SK-N-SH (cell line): ENCODE measurements at regions not wholly inside any gene's neighbourhood (a gene's known extent, or its start where the extent isn't known, plus 50 kb on each side); places are given as distances from the start of the nearest gene placed in this dataset.

Experiments used
- CTCF ChIA-PET: fragments of 300-600, 350-600 bp; formaldehyde crosslinking; extraction: SDS; loops from one replicate; lab custom pipeline; 2021; lab: Yijun Ruan, JAX
- POLR2A ChIA-PET: fragments of 350-600 bp; sonication (Branson Sonifier 250); formaldehyde crosslinking; extraction: SDS; loops from one replicate; lab custom pipeline; 2020; ENCODE audit warnings: antibody characterized with exemption, inconsistent platforms; lab: Yijun Ruan, JAX
- DNase-seq: peaks from one replicate; pipeline ENCODE4 v3.0.0; 2012
- H2AFZ ChIP-seq: fragments of 200-600 bp; sonication (generic); 2 replicates; pipeline ENCODE4 v1.8.1; 2016; ENCODE audit warnings: antibody characterized with exemption, mild to moderate bottlenecking, low read depth
- H3F3A ChIP-seq: fragments of 200-600 bp; sonication (generic); replicated peaks from 2 replicates; pipeline ENCODE3; 2016; ENCODE audit warnings: antibody characterized with exemption, mild to moderate bottlenecking; ENCODE audit not compliant: insufficient read depth
- H3K27ac ChIP-seq, 2 experiments: fragments of 200-500 bp in 1 of 2; fragments of 200-600 bp in 1 of 2; sonication (Bioruptor generic) in 1 of 2; sonication (generic), shearing (Covaris generic) in 1 of 2; 2 replicates each; pipeline versions ENCODE4 v1.5.1 to v1.6.1; 2014 to 2016; ENCODE audit warnings: low read depth in 2 of 2, inconsistent platforms in 1 of 2, low read length in 1 of 2, mild to moderate bottlenecking in 1 of 2, mixed read lengths in 1 of 2
- H3K27me3 ChIP-seq: fragments of 200-600 bp; sonication (generic), shearing (Covaris generic); 2 replicates; pipeline ENCODE4 v1.6.1; 2016; ENCODE audit warnings: mixed run types; ENCODE audit not compliant: insufficient read depth
- H3K36me3 ChIP-seq, 2 experiments: fragments of 200-500 bp in 1 of 2; fragments of 200-600 bp in 1 of 2; sonication (Bioruptor generic) in 1 of 2; sonication (generic) in 1 of 2; replicated peaks in 1 of 2; 2 replicates each; pipeline versions ENCODE3 to v1.5.1; 2014 to 2016; ENCODE audit warnings: low read length in 1 of 2, mild to moderate bottlenecking in 1 of 2; ENCODE audit not compliant: insufficient read depth in 2 of 2, control insufficient read depth in 1 of 2
- H3K4me1 ChIP-seq, 2 experiments: fragments of 200-500 bp in 1 of 2; fragments of 200-600 bp in 1 of 2; sonication (Bioruptor generic) in 1 of 2; sonication (generic), shearing (Covaris generic) in 1 of 2; 2 replicates each; pipeline versions ENCODE4 v1.5.1 to v1.6.1; 2014 to 2016; ENCODE audit warnings: low read depth in 1 of 2, low read length in 1 of 2, mixed run types in 1 of 2; ENCODE audit not compliant: insufficient read depth in 2 of 2, control insufficient read depth in 1 of 2
- H3K4me2 ChIP-seq: fragments of 200-600 bp; sonication (generic), shearing (Covaris generic); 2 replicates; pipeline ENCODE4 v1.6.1; 2017; ENCODE audit warnings: mixed run types
- H3K4me3 ChIP-seq, 2 experiments: fragments of 200-500 bp in 1 of 2; fragments of 200-600 bp in 1 of 2; sonication (Bioruptor generic) in 1 of 2; sonication (generic), shearing (Covaris generic) in 1 of 2; 2 replicates each; pipeline versions ENCODE4 v1.5.1 to v1.8.1; 2014 to 2016; ENCODE audit warnings: low read depth in 2 of 2, inconsistent platforms in 1 of 2, low read length in 1 of 2, mild to moderate bottlenecking in 1 of 2, mixed read lengths in 1 of 2, moderate library complexity in 1 of 2
- H3K79me2 ChIP-seq: fragments of 200-600 bp; sonication (generic); 2 replicates; pipeline ENCODE4 v1.8.1; 2017; ENCODE audit warnings: mild to moderate bottlenecking; ENCODE audit not compliant: insufficient read depth
- H3K9ac ChIP-seq: fragments of 200-600 bp; sonication (generic); 2 replicates; pipeline ENCODE4 v1.6.1; 2017; ENCODE audit warnings: mixed run types
- H3K9me2 ChIP-seq: fragments of 200-600 bp; sonication (generic); 2 replicates; pipeline ENCODE4 v1.6.1; 2017; ENCODE audit warnings: mixed run types
- H3K9me3 ChIP-seq: fragments of 200-600 bp; sonication (generic); 2 replicates; pipeline ENCODE4 v1.6.1; 2017; ENCODE audit warnings: mixed run types, mild to moderate bottlenecking, moderate library complexity
- H4K20me1 ChIP-seq: fragments of 200-600 bp; sonication (generic); 2 replicates; pipeline ENCODE4 v1.6.1; 2017; ENCODE audit warnings: mild to moderate bottlenecking, mixed run types; ENCODE audit not compliant: insufficient read depth
- CHD2 ChIP-seq: fragments of 150-350 bp; IDR thresholded peaks from 2 replicates; pipeline ENCODE4 v1.6.1; 2018; ENCODE audit warnings: low read length; ENCODE audit not compliant: partially characterized antibody
- EP300 ChIP-seq, 2 experiments: IDR thresholded peaks; 2 replicates each; pipeline versions ENCODE4 v1.4.0 to v1.6.1; 2012; ENCODE audit warnings: borderline replicate concordance in 1 of 2, low read depth in 1 of 2, low read length in 1 of 2
- FOXJ3 ChIP-seq: sonication (generic); formaldehyde crosslinking; IDR thresholded peaks from 2 replicates; pipeline ENCODE4 v1.5.1; 2020; ENCODE audit warnings: mild to moderate bottlenecking, missing genetic modification reagents
- GABPA ChIP-seq: IDR thresholded peaks from 2 replicates; pipeline ENCODE4 v1.4.0; 2012; ENCODE audit warnings: low read depth, mild to moderate bottlenecking
- GATA2 ChIP-seq: sonication (generic); formaldehyde crosslinking; IDR thresholded peaks from 2 replicates; pipeline ENCODE4 v1.5.0; 2020; ENCODE audit warnings: mild to moderate bottlenecking, missing genetic modification reagents
- MXI1 ChIP-seq: IDR thresholded peaks from 2 replicates; pipeline ENCODE4 v1.6.1; 2012; ENCODE audit warnings: mild to moderate bottlenecking, low read depth, low read length, improper control_type of control experiment
- NFIC ChIP-seq: IDR thresholded peaks from 2 replicates; pipeline ENCODE4 v1.4.0; 2012; ENCODE audit warnings: borderline replicate concordance
- NRF1 ChIP-seq: IDR thresholded peaks from 2 replicates; pipeline ENCODE4 v1.6.1; 2012; ENCODE audit warnings: low read depth, mild to moderate bottlenecking, low read length
- PBX3 ChIP-seq: IDR thresholded peaks from 2 replicates; pipeline ENCODE4; 2012
- POLR2AphosphoS5 ChIP-seq: IDR thresholded peaks from 2 replicates; pipeline ENCODE4 v1.6.1; 2012; ENCODE audit warnings: low read depth, low read length
- RAD21 ChIP-seq: IDR thresholded peaks from 2 replicates; pipeline ENCODE4 v1.6.1; 2012; ENCODE audit warnings: mild to moderate bottlenecking, low read length
- RCOR1 ChIP-seq: fragments of 150-350 bp; IDR thresholded peaks from 2 replicates; pipeline ENCODE4 v1.6.1; 2017; ENCODE audit warnings: antibody characterized with exemption, low read length
- SMC3 ChIP-seq: IDR thresholded peaks from 2 replicates; pipeline ENCODE4 v1.6.1; 2012; ENCODE audit warnings: low read depth, low read length, improper control_type of control experiment
- TEAD4 ChIP-seq: IDR thresholded peaks from 2 replicates; pipeline ENCODE4 v1.4.0; 2012; ENCODE audit warnings: mild to moderate bottlenecking, borderline replicate concordance; ENCODE audit not compliant: insufficient read depth
- whole genome bisulfite sequencing: methylation state at CpG from one replicate; pipeline ENCODE4 v1.1.6; 2017; ENCODE audit warnings: low lambda C conversion rate; 5-methylcytosine and 5-hydroxymethylcytosine counted together
- TF ChIP-seq, protein P1 (sequence below): IDR thresholded peaks from 2 replicates; pipeline ENCODE4 v1.4.0; 2012; ENCODE audit warnings: low read depth, borderline replicate concordance
- TF ChIP-seq, protein P2 (sequence below): fragments of 150-350 bp; IDR thresholded peaks from 2 replicates; pipeline ENCODE4 v1.6.1; 2016; ENCODE audit warnings: mild to moderate bottlenecking, low read depth, low read length

- WGBS, result 78% methylated on average over 3 of the region's 3 CpGs
- H3K4me2 ChIP-seq, result no peak overlapping the region
- peaks cover 0 to under 1% of the 10 kb centered on the region in 2 experiments; a peak in 1 of 4 replicates for H3K4me1 ChIP-seq
- POLR2A ChIA-PET, result no interaction called here
- no peaks in the 10 kb centered on the region for H3K9me3 ChIP-seq
- DNase-seq, result no peak
- H3K9ac ChIP-seq, result no peak overlapping the region
- H3K27me3 ChIP-seq, result no peaks in the 10 kb centered on the region
- TF ChIP-seq GATA2 (CRISPR knock-in tag) (no peak), FOXJ3 (no peak), NFIC (no peak), SMC3 (no peak), RAD21 (no peak), PBX3 (no peak), CHD2 (no peak), GABPA (no peak), EP300 (IDR thresholded peaks at IDR 0.05; ENCODE audit: borderline replicate concordance in 1 of 2, low read depth in 1 of 2, low read length in 1 of 2) (no peak)
- TF ChIP-seq, protein P1, sequence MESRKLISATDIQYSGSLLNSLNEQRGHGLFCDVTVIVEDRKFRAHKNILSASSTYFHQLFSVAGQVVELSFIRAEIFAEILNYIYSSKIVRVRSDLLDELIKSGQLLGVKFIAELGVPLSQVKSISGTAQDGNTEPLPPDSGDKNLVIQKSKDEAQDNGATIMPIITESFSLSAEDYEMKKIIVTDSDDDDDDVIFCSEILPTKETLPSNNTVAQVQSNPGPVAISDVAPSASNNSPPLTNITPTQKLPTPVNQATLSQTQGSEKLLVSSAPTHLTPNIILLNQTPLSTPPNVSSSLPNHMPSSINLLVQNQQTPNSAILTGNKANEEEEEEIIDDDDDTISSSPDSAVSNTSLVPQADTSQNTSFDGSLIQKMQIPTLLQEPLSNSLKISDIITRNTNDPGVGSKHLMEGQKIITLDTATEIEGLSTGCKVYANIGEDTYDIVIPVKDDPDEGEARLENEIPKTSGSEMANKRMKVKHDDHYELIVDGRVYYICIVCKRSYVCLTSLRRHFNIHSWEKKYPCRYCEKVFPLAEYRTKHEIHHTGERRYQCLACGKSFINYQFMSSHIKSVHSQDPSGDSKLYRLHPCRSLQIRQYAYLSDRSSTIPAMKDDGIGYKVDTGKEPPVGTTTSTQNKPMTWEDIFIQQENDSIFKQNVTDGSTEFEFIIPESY, result no peak
- TF ChIP-seq, protein P2, sequence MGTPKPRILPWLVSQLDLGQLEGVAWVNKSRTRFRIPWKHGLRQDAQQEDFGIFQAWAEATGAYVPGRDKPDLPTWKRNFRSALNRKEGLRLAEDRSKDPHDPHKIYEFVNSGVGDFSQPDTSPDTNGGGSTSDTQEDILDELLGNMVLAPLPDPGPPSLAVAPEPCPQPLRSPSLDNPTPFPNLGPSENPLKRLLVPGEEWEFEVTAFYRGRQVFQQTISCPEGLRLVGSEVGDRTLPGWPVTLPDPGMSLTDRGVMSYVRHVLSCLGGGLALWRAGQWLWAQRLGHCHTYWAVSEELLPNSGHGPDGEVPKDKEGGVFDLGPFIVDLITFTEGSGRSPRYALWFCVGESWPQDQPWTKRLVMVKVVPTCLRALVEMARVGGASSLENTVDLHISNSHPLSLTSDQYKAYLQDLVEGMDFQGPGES, result no peak
- TF ChIP-seq, all 33 proteins: peak for 0
- Histone ChIP-seq H3F3A (no peaks in the 10 kb centered on the region), H3K27ac (no peak overlapping the region), H3K79me2 (no peaks in the 10 kb centered on the region), H3K9me2 (no peaks in the 10 kb centered on the region), H3K4me3 (no peak overlapping the region), H3K36me3 (no peaks in the 10 kb centered on the region), H2AFZ (no peak overlapping the region), H4K20me1 (no peaks in the 10 kb centered on the region)
- CTCF ChIA-PET, result no interaction called here
Observed at GRCh38 chr12:107484230-107484629, 201.4 kb upstream of the PWP1 start.

DNA sequence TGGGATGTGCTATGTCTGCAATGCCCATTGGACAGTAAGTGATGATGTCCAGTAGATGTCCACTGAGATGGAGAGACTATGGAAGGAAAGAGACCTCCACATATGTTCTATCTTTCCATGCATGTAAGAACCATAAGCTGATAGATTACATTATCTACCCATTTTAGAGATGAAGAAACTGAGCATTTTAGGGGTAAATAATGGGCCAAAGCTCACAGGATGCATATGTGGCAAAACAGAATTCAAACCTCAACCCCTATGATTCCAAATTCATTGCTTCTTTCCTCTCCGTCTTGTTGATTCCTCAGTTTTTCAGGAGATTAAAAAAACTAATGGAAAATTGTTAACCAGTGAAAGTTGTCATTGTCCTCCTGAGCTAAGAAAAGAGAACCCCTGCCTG lies 200.7 kb upstream of the PWP1 start:
- WGBS, result 54% methylated on average over 1 of the region's 1 CpG
- H3K9me3 ChIP-seq, result no peaks in the 10 kb centered on the region
- DNase-seq, result no peak
- POLR2A ChIA-PET, result no interaction called here
- no peaks in the 10 kb centered on the region for H4K20me1 ChIP-seq
- no peaks in the 10 kb centered on the region for H3K79me2 ChIP-seq
- H2AFZ ChIP-seq, result no peak overlapping the region
- H3K4me3 ChIP-seq, result no peak overlapping the region
- no peak overlapping the region for H3K27ac ChIP-seq
- H3K9ac ChIP-seq, result no peak overlapping the region
- no peaks in the 10 kb centered on the region for H3K27me3 ChIP-seq
- H3K9me2 ChIP-seq, result no peaks in the 10 kb centered on the region
- no peaks in the 10 kb centered on the region for H3F3A ChIP-seq
- no peaks in the 10 kb centered on the region for H3K36me3 ChIP-seq
- H3K4me1 ChIP-seq, result no peaks in the 10 kb centered on the region; a peak in 1 of 4 replicates
- H3K4me2 ChIP-seq, result no peak overlapping the region
- TF ChIP-seq RCOR1 (no peak), POLR2AphosphoS5 (no peak), NRF1 (no peak), FOXJ3 (no peak), TEAD4 (no peak), MXI1 (no peak)
- CTCF ChIA-PET, result no interaction called here
